SU-DHL-6 (cell line): ENCODE measurements at regions not wholly inside any gene's neighbourhood (a gene's known extent, or its start where the extent isn't known, plus 50 kb on each side); places are given as distances from the start of the nearest gene placed in this dataset.

Experiments
- H2AFZ ChIP-seq: fragments of 200-600 bp; sonication (generic); 2 replicates; pipeline ENCODE4 v1.6.1; 2014; ENCODE audit warnings: low read depth, mild to moderate bottlenecking, moderate library complexity, mixed read lengths, antibody characterized with exemption, low read length; ENCODE audit not compliant: severe bottlenecking
- H3F3A ChIP-seq: fragments of 200-600 bp; shearing (Covaris generic); 2 replicates; pipeline ENCODE4 v1.6.0; 2016; ENCODE audit warnings: antibody characterized with exemption, mild to moderate bottlenecking; ENCODE audit not compliant: insufficient read depth
- H3K27ac ChIP-seq: fragments of 200-600 bp; sonication (generic); 2 replicates; pipeline ENCODE4 v1.5.1; 2016; ENCODE audit warnings: low read depth, mild to moderate bottlenecking, low read length, moderate library complexity, mixed read lengths
- H3K27me3 ChIP-seq: fragments of 200-600 bp; sonication (generic), shearing (Covaris generic); 2 replicates; pipeline ENCODE4 v1.6.0; 2014; ENCODE audit warnings: mild to moderate bottlenecking, low read length
- H3K36me3 ChIP-seq: fragments of 200-600 bp; sonication (generic); 2 replicates; pipeline ENCODE4 v1.6.1; 2014; ENCODE audit warnings: mild to moderate bottlenecking, low read length, mixed read lengths
- H3K4me2 ChIP-seq: fragments of 300-600, 200-600 bp; shearing (Covaris generic), sonication (generic); 2 replicates; pipeline ENCODE4 v1.6.0; 2014; ENCODE audit warnings: low read length, low read depth, mild to moderate bottlenecking; ENCODE audit not compliant: poor library complexity, severe bottlenecking
- H3K4me3 ChIP-seq: fragments of 200-600 bp; sonication (generic); 2 replicates; pipeline ENCODE4 v1.5.1; 2014; ENCODE audit warnings: antibody characterized with exemption, low read length, mild to moderate bottlenecking, mixed read lengths; ENCODE audit not compliant: insufficient read depth, poor library complexity, severe bottlenecking
- H3K79me2 ChIP-seq: fragments of 200-600 bp; sonication (generic); 2 replicates; pipeline ENCODE4 v1.6.1; 2014; ENCODE audit warnings: mild to moderate bottlenecking, low read length, moderate library complexity; ENCODE audit not compliant: insufficient read depth
- H3K9ac ChIP-seq: fragments of 200-600 bp; sonication (generic); 2 replicates; pipeline ENCODE4 v1.7.0; 2014; ENCODE audit warnings: mild to moderate bottlenecking, low read length
- H3K9me2 ChIP-seq: fragments of 200-600 bp; sonication (generic); replicated peaks from 2 replicates; pipeline ENCODE4 v1.6.1; 2014; ENCODE audit warnings: low read length; ENCODE audit not compliant: insufficient read depth
- H3K9me3 ChIP-seq: fragments of 200-600 bp; sonication (generic); 2 replicates; pipeline ENCODE4 v1.6.1; 2014; ENCODE audit warnings: low read length, mixed read lengths; ENCODE audit not compliant: insufficient read depth
- H4K20me1 ChIP-seq: fragments of 200-600 bp; sonication (generic); 2 replicates; pipeline ENCODE4 v1.6.1; 2014; ENCODE audit warnings: low read depth, mild to moderate bottlenecking, antibody characterized with exemption, low read length, moderate library complexity, mixed read lengths
- CTCF ChIP-seq: fragments of 200-600 bp; sonication (generic); IDR thresholded peaks from one replicate; pipeline ENCODE4 v1.5.1; 2017; ENCODE audit warnings: antibody characterized with exemption, mild to moderate bottlenecking, low read length, moderate library complexity; ENCODE audit not compliant: insufficient read depth, poor library complexity, severe bottlenecking
- EZH2phosphoT487 ChIP-seq: fragments of 200-600 bp; sonication (generic), shearing (Covaris generic); conservative IDR thresholded peaks from 2 replicates; pipeline ENCODE4 v1.6.1; 2018; ENCODE audit warnings: mild to moderate bottlenecking, antibody characterized with exemption, low read length, moderate library complexity, mixed read lengths

DNA sequence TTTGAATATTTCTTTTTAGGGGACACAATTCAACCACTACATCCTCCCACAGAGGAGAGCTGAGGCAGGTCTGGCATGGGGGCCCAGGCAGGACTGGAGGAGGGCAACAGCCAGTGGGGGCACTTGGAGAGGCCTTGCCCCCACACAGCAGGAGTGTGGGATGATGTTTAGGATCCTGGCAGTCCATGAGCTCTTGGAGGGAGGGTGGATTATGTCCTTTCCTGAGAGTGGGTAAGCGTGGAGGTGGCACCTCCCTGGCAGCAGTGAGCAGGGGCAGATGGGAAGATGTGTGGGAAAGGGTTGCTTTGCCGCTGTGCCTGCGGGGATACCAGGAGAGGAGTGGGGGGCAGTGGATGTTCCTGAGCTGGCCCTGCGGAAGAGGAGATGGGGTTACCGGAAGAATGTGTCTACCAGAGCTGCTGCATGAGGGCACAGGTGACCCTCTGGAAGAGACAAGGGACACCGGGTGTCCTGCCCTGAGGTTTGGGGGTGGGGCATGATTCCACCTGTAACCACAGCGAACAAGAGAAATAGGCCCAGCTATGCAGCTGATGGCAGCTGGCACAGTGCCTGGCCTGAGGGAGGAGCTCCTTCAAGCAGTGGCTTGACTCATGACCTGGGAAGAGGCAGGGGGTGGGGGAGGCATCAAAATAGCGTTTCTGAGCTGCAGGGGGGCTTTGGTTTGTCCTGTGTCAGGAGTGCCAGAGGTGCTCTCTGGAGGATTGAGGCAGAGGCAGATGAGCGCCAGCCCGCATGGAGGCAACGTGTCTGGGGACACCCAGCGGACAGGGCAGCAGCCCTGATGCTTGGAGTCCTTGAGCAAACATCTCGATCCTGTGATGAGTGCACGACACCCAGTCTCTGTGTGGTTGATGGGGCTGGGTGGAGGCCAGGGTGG lies 123.9 kb upstream of the TMPRSS2 start:
- H3F3A ChIP-seq: no peaks in the 10 kb centered on the region
- H3K79me2 ChIP-seq: no peaks in the 10 kb centered on the region
- H2AFZ ChIP-seq: no peak overlapping the region
- no peaks in the 10 kb centered on the region for H3K9me3 ChIP-seq
- no peaks in the 10 kb centered on the region for H3K9me2 ChIP-seq
- H3K36me3 ChIP-seq: no peaks in the 10 kb centered on the region
- no peaks in the 10 kb centered on the region for H3K27me3 ChIP-seq
- TF ChIP-seq CTCF: no peak
- TF ChIP-seq EZH2phosphoT487: no peak
- H3K4me2 ChIP-seq: no peak overlapping the region
- no peak overlapping the region for H3K4me3 ChIP-seq
- no peaks in the 10 kb centered on the region for H4K20me1 ChIP-seq
- no peak overlapping the region for H3K9ac ChIP-seq
- H3K27ac ChIP-seq: no peak overlapping the region

DNA sequence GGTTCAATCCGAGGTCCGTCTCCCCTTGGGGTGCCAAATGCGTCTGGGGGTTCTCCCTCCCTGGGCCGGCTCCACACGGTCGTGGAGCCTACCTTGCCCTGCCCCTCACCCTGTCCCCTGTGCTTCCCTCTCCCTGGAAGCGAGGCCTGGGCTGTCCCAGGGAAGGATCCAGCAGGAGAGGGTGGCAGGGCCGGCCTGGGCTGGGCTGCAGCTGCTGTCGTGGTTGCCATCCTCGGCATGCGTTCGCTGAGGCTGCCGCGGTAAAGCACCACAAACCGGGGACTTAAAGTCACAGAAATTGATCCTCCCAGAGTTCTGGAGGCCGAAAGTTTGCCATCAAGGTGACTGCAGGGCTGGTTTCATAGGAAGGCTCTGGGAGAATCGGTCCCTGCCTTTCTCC lies 123.0 kb upstream of the TMPRSS2 start:
- H3K27me3 ChIP-seq: 0 out of 2 replicates have a peak, but pooled peaks cover 1% of the 10 kb centered on the region
- no peak overlapping the region for H3K4me3 ChIP-seq
- no peaks in the 10 kb centered on the region for H4K20me1 ChIP-seq
- no peak overlapping the region for H3K27ac ChIP-seq
- H3K9me2 ChIP-seq: no peaks in the 10 kb centered on the region
- no peak overlapping the region for H3K9ac ChIP-seq
- H3K79me2 ChIP-seq: no peaks in the 10 kb centered on the region
- no peaks in the 10 kb centered on the region for H3K36me3 ChIP-seq
- TF ChIP-seq EZH2phosphoT487: no peak
- TF ChIP-seq CTCF: no peak
- no peaks in the 10 kb centered on the region for H3F3A ChIP-seq
- H3K4me2 ChIP-seq: no peak overlapping the region
- H2AFZ ChIP-seq: no peak overlapping the region
- no peaks in the 10 kb centered on the region for H3K9me3 ChIP-seq

DNA sequence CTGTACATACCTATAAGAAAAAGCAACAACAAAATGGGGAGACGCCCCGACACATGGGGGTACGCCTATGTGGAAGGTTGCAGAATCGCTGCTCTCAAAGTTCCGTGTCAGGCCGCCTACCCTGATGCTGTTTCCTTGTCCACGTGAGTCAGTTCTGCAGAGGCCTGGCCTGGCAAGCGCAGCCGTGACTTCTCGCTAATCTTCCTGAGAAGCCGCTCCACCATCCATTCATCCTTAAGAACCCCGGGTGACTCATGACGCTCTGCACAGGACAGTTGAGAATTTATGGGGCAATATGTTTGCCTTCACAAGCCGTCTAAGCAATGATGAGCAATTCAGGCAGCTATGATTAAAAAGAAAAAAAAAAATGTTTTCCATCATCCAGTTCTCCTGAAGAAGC lies 122.3 kb upstream of the TMPRSS2 start:
- Histone ChIP-seq H3K36me3 (no peaks in the 10 kb centered on the region), H3K9me2 (no peaks in the 10 kb centered on the region), H3F3A (no peaks in the 10 kb centered on the region), H3K79me2 (no peaks in the 10 kb centered on the region), H2AFZ (no peak overlapping the region), H3K4me3 (no peak overlapping the region), H3K9me3 (no peaks in the 10 kb centered on the region), H3K9ac (no peak overlapping the region), H3K27ac (no peak overlapping the region), H3K4me2 (no peak overlapping the region), H3K27me3 (0 out of 2 replicates have a peak, but pooled peaks cover 2% of the 10 kb centered on the region), H4K20me1 (no peaks in the 10 kb centered on the region)
- TF ChIP-seq EZH2phosphoT487 (no peak), CTCF (no peak)
